Gastrocnemius medialis (tissue), 4 donors: ENCODE measurements at regions not wholly inside any gene's neighbourhood (a gene's known extent, or its start where the extent isn't known, plus 50 kb on each side); places are given as distances from the start of the nearest gene placed in this dataset.

Source experiments
- ATAC-seq, 2 donors: fragments of 150-250 bp; one replicate each; pipeline ENCODE4 v1.9.1; 2016
- DNase-seq, 2 donors: peaks; one replicate each; pipeline ENCODE4 v3.0.0-alpha.2; 2019
- H3K27ac ChIP-seq, 4 donors: fragments of 200-600 bp; sonication (generic); 1 replicate in 1 of 4; 2 replicates in 3 of 4; pipeline ENCODE4 v1.5.1; 2016 to 2018; ENCODE audit warnings: mild to moderate bottlenecking in 2 of 4, moderate library complexity in 1 of 4
- H3K27me3 ChIP-seq, 3 donors: fragments of 200-600 bp; sonication (generic) in 2 of 3; 1 replicate in 1 of 3; 2 replicates in 2 of 3; pipeline versions ENCODE4 v1.5.1 to v1.6.0; 2016 to 2019; ENCODE audit warnings: mild to moderate bottlenecking in 1 of 3, moderate library complexity in 1 of 3
- H3K36me3 ChIP-seq, 2 donors: fragments of 200-600 bp; sonication (generic) in 1 of 2; one replicate each; pipeline ENCODE4 v1.5.1; 2017 to 2018
- H3K4me1 ChIP-seq, 2 donors: fragments of 200-600 bp; sonication (generic) in 1 of 2; one replicate each; pipeline ENCODE4 v1.5.1; 2016 to 2017; ENCODE audit warnings: mild to moderate bottlenecking in 2 of 2
- H3K4me3 ChIP-seq, 4 donors: fragments of 200-600 bp; sonication (generic) in 3 of 4; 1 replicate in 1 of 4; 2 replicates in 3 of 4; pipeline ENCODE4 v1.5.1; 2016 to 2019; ENCODE audit warnings: mild to moderate bottlenecking in 2 of 4
- H3K9me3 ChIP-seq, 3 donors: fragments of 200-600 bp; sonication (generic) in 2 of 3; 1 replicate in 1 of 3; 2 replicates in 2 of 3; pipeline ENCODE4 v1.5.1; 2016 to 2019
- POLR2A ChIP-seq, 2 donors: fragments of 450-650 bp; IDR thresholded peaks; one replicate each; pipeline ENCODE4 v1.6.1; 2017; ENCODE audit warnings: antibody characterized with exemption in 2 of 2, mild to moderate bottlenecking in 2 of 2, moderate library complexity in 2 of 2
- in situ Hi-C, 4 donors: fragments of 200-750 bp; cut with MboI; loops; one replicate each; pipeline versions ENCODE4 v1.15.0 to v1.8.0; 2017; ENCODE audit warnings: low sequenced_read_pairs in 4 of 4
- intact Hi-C: fragments of 100-400 bp; cut with DNase I; formaldehyde crosslinking; loops from one replicate; pipeline ENCODE4 v1.15.1; 2023; ENCODE audit warnings: low total_unique reads
- TF ChIP-seq, protein P1 (sequence below), 5 experiments: fragments of 450-650 bp in 3 of 5; fragments of 200-600 bp in 2 of 5; sonication (generic) in 2 of 5; IDR thresholded peaks in 4 of 5; conservative IDR thresholded peaks in 1 of 5; 1 replicate in 4 of 5; 2 replicates in 1 of 5; pipeline ENCODE4 v1.5.1; 2016 to 2019; ENCODE audit warnings: antibody characterized with exemption in 5 of 5, mild to moderate bottlenecking in 3 of 5, moderate library complexity in 3 of 5

DNA sequence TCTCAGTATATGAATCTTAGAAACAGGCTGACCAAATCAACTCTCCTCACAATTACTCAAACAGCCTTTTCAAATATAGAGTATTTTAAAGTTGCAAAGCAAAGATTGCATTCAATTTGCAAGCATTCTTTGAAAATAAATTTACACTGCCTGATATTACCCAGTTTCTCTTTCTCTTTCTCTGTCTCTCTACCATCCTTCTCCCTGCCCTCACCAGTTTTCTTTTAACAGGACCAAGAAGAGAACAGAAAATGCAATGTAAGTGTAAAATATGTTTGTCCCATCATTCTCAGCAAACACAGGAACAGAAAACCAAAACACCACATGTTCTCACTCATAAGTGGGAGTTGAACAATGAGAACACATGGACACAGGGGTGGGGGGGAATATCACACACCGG, 520.3 kb upstream of the USP15 start:
- intact Hi-C loops = no loop called here
- H3K27ac ChIP-seq = no peak overlapping the region
- in situ Hi-C loops = no loop called here

DNA sequence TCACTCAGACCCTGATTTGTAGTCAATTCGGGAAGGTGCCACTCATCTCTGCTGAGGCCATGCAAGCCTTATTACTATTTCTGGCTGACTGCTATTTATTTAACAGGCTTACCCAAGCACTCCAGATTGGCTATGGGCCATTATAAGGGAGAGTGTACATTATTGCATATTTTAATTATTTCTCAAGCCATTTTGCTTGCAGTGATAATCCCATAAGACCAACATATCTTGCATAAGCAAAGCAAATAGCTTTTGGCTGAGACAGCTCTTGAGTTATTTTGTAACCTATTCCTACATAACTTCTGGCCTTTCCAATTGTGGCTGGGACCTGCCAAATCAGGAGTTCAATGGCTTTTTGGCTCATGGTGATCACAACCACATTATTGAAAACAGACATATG, 509.6 kb upstream of the USP15 start:
- no peak overlapping the region for H3K27ac ChIP-seq
- in situ Hi-C loops (no loop called here), intact Hi-C loops (no loop called here)
- ATAC-seq (no peak), DNase-seq (no peak)
- no peaks in the 10 kb centered on the region for H3K4me1 ChIP-seq
- H3K9me3 ChIP-seq = no peaks in the 10 kb centered on the region
- H3K4me3 ChIP-seq = no peak overlapping the region
- H3K36me3 ChIP-seq = no peaks in the 10 kb centered on the region
- no peaks in the 10 kb centered on the region for H3K27me3 ChIP-seq
- TF ChIP-seq, protein P1, sequence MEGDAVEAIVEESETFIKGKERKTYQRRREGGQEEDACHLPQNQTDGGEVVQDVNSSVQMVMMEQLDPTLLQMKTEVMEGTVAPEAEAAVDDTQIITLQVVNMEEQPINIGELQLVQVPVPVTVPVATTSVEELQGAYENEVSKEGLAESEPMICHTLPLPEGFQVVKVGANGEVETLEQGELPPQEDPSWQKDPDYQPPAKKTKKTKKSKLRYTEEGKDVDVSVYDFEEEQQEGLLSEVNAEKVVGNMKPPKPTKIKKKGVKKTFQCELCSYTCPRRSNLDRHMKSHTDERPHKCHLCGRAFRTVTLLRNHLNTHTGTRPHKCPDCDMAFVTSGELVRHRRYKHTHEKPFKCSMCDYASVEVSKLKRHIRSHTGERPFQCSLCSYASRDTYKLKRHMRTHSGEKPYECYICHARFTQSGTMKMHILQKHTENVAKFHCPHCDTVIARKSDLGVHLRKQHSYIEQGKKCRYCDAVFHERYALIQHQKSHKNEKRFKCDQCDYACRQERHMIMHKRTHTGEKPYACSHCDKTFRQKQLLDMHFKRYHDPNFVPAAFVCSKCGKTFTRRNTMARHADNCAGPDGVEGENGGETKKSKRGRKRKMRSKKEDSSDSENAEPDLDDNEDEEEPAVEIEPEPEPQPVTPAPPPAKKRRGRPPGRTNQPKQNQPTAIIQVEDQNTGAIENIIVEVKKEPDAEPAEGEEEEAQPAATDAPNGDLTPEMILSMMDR (IDR thresholded peaks at IDR 0.05 in 4 of 5, conservative IDR thresholded peaks at IDR 0.05 in 1 of 5) = no peak
- no peak for TF ChIP-seq POLR2A (IDR thresholded peaks at IDR 0.05)

More for the DNA sequence above, 520.3 kb upstream of the USP15 start:
- Histone ChIP-seq H3K9me3 (no peaks in the 10 kb centered on the region), H3K4me1 (no peaks in the 10 kb centered on the region), H3K36me3 (no peaks in the 10 kb centered on the region), H3K4me3 (no peak overlapping the region), H3K27me3 (no peaks in the 10 kb centered on the region)
- no peak for ATAC-seq
- TF ChIP-seq POLR2A (IDR thresholded peaks at IDR 0.05) = no peak
- TF ChIP-seq, protein P1 (IDR thresholded peaks at IDR 0.05 in 4 of 5, conservative IDR thresholded peaks at IDR 0.05 in 1 of 5) = no peak
- DNase-seq = no peak

DNA sequence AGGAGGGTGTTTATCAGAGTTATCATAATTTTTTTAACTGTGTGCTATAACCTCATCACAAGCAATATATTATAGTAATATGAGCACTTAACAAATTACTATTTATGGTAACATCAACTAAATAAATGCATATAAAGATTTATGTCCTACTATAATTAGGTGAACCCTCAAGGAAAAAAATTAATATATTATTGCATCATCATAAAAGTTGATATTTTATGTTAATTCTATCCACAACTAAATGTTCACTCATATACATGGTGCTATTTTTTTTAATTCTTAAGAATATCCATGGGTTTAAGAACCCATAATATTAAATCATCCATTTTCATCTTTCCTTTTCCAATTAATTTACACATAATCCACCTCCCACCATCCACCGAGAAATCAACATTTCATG, 506.0 kb upstream of the USP15 start:
- TF ChIP-seq, protein P1 (IDR thresholded peaks at IDR 0.05 in 4 of 5, conservative IDR thresholded peaks at IDR 0.05 in 1 of 5) = no peak
- TF ChIP-seq POLR2A (IDR thresholded peaks at IDR 0.05) = no peak
- Histone ChIP-seq H3K27me3 (no peaks in the 10 kb centered on the region), H3K36me3 (no peaks in the 10 kb centered on the region), H3K4me3 (no peak overlapping the region), H3K9me3 (no peaks in the 10 kb centered on the region), H3K27ac (no peak overlapping the region), H3K4me1 (no peaks in the 10 kb centered on the region)
- DNase-seq (no peak), ATAC-seq (no peak)
- in situ Hi-C loops (no loop called here), intact Hi-C loops (no loop called here)

DNA sequence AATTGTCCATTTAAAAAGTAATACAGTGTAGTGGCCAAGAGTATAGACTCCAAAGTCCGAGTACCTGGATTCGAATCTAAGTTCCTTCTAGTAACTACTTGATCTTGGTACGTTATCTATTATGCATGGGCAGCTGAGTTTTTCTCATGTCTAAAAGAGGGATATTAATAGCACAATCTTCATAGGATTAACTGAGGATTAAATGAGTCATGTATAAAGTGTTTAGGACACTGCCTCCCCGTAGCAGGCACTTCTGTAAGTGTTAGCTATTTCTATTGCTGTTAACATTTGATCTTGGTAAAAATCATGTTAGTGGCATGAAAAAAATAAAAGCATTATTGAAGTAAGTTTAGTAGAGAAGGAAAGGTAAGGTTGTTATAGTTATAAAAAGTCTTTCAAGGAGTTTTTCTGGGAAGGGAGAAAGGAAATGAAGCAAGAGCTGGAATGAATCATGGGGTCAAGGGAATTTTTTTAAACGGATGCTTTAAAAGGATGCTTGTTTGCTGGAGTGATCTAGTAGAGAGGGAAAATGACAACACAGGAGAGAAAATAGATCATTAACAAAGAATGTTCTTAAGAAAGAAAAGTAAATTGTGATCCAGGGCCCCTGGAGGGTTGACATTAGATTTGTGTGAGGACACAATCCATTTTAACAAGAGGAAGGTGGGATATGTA, 502.2 kb upstream of the USP15 start:
- DNase-seq (no peak), ATAC-seq (no peak)
- TF ChIP-seq, protein P1 (IDR thresholded peaks at IDR 0.05 in 4 of 5, conservative IDR thresholded peaks at IDR 0.05 in 1 of 5) = no peak
- no peak for TF ChIP-seq POLR2A (IDR thresholded peaks at IDR 0.05)
- intact Hi-C loops = no loop called here
- Histone ChIP-seq H3K27me3 (no peaks in the 10 kb centered on the region), H3K4me1 (no peaks in the 10 kb centered on the region), H3K36me3 (no peaks in the 10 kb centered on the region), H3K4me3 (no peak overlapping the region), H3K9me3 (no peaks in the 10 kb centered on the region), H3K27ac (no peak overlapping the region)
- in situ Hi-C loops = no loop called here

DNA sequence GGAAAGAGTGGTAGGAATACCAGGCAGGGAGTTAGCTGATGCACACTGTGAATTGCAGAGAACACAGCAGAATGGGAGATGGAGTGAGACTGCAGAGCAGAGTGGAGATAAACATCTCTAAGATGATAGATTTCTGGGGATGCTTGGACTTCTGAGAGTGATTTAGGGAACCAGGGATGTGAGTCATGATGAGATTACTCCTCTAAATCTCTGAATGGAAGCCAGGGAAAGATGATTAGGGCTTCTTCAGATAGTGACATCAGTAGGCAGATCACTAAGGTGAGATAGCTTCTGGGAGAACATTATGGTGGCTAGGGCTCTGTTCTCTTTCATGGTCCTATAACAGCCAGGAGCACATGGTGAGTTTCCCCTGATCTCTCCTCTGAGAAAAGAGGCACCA, 501.5 kb upstream of the USP15 start:
- no peaks in the 10 kb centered on the region for H3K27me3 ChIP-seq
- no peak overlapping the region for H3K27ac ChIP-seq
- H3K9me3 ChIP-seq = no peaks in the 10 kb centered on the region
- ATAC-seq (no peak), DNase-seq (no peak)
- in situ Hi-C loops = no loop called here
- intact Hi-C loops = no loop called here
- H3K4me3 ChIP-seq = no peak overlapping the region
- no peaks in the 10 kb centered on the region for H3K36me3 ChIP-seq
- TF ChIP-seq, protein P1 (IDR thresholded peaks at IDR 0.05 in 4 of 5, conservative IDR thresholded peaks at IDR 0.05 in 1 of 5) = no peak
- no peak for TF ChIP-seq POLR2A (IDR thresholded peaks at IDR 0.05)
- no peaks in the 10 kb centered on the region for H3K4me1 ChIP-seq
